HG03108 (cell line): ENCODE measurements at regions not wholly inside any gene's neighbourhood (a gene's known extent, or its start where the extent isn't known, plus 50 kb on each side); places are given as distances from the start of the nearest gene placed in this dataset.

Source experiments
- ATAC-seq: cut with Tn5 transposase; IDR thresholded peaks from one replicate; pipeline ENCODE4 v1.9.1; 2021; ENCODE audit warnings: moderate library complexity; ENCODE audit not compliant: unreplicated experiment

DNA sequence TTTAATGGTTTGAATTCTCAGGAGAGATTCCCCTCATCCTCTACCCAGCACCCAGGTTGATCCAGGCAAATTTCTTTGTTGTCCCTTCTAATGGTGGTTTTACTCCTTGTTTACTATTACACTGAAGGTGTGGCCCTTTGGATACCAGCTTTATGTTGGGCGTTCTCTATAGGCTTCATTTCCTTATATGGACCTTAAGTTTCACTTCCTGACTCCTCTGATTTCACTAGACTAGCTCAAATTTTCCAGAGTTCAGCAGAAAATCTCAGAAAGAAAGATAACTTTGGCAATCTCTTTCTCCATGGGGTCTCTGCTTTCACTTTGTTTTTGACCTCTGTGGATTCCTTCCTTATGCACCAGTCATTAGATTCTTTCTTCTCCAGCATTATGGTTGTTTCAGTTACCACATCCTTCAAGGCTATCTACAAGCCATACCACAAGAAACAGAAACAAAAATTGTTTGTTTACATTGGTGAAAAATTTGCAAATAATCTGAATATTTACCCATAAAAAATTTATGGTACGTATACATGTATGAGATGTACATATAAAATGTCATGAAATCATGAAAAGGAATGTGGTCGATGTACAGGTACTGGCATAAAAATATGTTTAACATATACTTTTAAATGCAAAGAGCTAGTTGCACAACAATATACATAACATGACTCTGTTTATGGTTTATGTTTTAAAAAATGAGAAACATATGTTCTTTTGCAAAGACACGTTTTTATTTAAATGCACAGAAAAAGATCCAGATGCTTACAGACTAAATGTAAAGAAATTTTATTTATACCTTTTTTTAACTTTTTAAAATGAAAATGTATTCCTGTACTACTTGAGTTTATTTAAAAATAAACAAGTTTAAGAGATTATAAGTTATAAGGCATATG, 212.6 kb downstream of the LACC1 start:
- ATAC-seq: no peak

DNA sequence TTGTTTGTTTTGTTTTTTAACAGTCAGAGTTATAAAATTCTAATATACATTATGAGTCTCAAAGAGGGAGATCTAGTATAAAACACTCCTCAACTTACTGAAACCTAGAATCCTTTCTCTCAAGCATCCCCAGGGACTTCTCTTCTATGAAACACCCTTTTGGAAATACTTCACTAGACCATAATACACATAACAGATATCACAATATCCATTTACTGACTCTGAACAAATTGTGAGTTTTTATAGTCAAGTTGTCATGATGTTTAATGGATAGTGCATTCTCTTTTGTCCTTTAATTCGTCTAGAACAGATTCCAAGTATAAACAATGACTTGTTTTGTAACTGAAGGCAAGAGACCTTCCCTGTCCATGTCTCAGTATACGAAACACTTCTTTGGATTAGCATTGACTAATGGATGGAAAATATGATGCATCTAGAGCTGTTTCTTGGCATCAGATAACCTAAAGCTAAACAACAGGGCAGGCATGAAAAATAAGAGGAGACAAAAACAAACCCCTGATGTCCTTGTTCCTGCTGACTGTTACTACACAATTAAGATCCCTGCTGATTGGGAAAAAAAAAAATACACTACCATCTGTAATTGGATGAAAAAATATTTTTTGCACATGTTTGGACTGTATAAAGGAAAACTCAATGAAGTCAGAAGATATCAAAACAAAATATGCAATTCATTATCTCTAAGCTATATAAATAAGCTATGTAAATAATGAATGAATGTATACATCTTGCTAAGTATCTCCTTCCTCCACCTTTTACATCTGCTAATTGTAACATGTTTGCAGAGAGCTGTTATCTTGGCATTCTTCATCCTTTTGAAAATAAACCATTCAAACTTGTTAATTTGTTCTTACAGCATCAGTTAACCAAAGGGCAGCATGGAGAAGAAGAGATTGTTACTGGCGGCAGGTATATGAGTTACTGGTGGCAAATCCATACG, 214.2 kb downstream of the LACC1 start:
- ATAC-seq: no peak

GRCh38 chr13:44096901-44097300, 217.2 kb downstream of the LACC1 start:
- ATAC-seq: no peak

GRCh38 chr13:44098559-44098958, 218.9 kb downstream of the LACC1 start:
- ATAC-seq: no peak

- no peak for ATAC-seq
These were observed 221.8 kb downstream of the LACC1 start for GRCh38 chr13:44101347-44102083.

DNA sequence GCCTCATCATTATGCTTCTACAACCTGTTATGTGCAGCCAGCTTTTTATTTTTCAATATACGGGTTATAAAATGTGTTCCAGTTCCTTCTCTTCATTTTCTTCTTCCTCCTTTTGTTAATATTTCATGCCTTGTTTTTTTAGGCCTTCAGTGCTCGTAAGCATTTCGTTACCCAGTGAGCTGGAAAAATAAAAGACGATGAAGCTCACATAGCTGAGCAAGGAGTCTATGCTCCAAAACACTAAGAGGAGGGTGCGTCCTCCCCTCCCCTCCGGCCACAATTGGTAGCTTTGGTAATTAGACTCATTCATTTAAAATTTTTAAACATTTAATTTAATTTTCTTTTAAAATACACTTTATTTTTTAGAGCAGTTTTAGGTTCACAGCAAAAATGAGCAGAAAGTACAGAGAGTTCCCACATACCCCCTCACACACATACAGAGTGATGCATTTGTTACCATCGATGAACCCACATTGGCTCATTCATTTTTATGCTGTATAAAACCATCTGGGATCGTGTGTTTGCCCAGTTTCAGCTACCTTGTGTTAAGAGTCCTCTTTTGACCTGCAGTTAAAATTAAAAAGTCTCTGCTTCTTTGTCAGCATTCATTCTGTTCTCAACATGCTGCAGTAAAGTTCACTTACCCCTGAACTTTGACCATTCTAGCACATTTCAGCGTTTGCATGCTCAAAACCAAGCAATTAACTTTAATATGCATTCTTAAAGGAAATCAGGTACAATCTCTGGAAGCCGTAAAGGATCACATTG, 223.9 kb downstream of the LACC1 start:
- ATAC-seq: no peak

GRCh38 chr13:44104197-44104490, 224.4 kb downstream of the LACC1 start:
- ATAC-seq: no peak

GRCh38 chr13:44104969-44105368, 225.3 kb downstream of the LACC1 start:
- ATAC-seq: no peak

DNA sequence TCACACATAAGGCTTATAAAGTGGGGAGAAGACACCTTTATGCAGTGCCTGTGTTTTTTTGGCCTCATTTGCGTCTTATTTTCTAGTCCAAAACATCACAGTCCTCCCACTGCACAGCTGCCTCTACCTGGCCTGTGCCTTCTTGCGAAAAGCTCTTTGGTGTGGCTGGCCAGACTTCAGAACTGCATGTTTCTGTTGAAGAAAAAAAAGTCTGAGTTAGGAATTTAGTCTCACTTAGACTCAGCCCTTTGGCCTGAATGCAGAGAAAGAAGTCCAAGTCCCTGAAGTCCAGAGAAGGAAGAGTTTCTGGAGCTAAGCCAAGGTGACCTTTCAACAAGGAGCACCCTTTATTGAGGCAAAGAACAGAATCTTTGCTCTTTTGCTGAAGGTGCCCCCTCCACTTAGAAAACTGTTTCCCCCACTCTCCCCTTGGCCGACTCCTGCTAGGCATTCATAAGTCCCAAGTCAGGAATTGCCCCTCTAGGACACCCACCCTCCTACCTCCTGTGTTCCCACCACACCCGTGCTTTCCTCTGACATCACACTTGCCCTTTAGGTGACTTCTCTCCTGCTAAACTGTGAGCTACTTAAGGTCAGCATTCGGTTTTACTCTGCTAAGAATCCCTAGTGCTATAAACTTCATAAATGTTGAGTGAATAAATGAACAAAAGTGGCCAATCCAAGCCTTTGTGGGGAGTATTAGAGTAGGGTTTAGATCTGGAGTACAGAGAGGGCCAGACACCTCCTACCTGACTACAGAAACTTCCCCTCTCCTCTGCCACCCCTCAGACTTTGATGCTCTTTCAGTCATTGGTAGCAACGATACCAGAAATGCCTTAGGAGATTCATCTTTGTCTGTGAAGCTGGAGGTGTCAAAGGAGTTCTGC, 226.8 kb downstream of the LACC1 start:
- no peak for ATAC-seq

DNA sequence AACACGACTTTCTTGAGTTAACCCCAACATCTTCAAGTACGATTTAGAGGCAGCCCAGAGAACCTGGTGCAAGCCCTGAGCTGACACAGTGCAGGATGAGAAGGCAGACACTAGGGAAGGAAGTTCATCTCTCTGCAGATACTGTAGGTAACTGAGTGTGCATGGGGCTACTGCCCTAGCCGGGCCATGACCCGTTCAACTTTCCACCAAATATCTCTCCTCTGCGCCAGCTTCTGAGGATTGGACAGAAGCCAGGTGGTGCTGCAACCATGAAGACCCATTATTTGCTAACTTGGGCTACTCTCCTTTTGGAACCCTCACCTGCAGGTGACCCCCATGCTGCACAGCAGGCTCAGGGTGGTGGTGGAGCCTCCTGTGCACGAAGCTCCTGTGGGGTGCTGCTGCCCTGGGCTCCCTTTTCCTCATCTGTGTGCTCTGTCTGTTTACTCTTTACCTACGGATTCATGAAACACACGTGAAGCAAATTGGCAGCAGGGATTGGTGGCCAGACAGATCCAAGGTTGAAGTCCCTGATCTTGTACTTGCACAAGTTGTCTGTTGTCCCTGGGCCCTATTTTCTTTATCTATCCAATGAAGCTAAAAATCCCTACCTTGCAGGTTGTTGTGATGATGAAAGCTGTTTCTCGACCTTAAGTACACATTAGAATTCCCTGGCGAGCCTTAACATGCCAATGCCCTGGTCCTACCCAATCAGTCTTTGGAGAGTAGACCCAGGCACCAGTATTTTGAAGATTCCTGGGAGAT, 227.8 kb downstream of the LACC1 start:
- no peak for ATAC-seq

GRCh38 chr13:44108331-44108858, 228.7 kb downstream of the LACC1 start:
- no peak for ATAC-seq

- ATAC-seq: no peak
These were observed 230.5 kb downstream of the LACC1 start for GRCh38 chr13:44110091-44110621.

DNA sequence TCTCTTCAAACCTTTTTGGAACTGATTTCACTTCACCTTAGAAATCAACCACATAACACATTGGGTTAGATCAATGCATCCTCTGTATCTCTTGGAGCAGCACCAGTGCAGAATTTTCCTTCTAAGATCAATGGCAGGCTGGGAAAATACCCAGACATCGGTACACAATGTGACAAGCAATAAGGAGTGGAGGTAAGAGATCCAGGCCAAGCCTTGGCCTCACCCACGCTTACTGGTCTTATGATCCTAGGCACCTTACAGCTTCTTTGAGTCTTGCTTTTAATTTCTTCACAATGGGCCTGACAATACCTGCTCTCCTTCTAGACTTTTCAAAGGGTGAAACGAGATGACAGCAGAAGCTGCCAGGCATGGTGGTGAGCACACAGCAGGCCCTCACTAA, 232.0 kb downstream of the LACC1 start:
- ATAC-seq: no peak

GRCh38 chr13:44112700-44113329, 233.1 kb downstream of the LACC1 start:
- no peak for ATAC-seq

DNA sequence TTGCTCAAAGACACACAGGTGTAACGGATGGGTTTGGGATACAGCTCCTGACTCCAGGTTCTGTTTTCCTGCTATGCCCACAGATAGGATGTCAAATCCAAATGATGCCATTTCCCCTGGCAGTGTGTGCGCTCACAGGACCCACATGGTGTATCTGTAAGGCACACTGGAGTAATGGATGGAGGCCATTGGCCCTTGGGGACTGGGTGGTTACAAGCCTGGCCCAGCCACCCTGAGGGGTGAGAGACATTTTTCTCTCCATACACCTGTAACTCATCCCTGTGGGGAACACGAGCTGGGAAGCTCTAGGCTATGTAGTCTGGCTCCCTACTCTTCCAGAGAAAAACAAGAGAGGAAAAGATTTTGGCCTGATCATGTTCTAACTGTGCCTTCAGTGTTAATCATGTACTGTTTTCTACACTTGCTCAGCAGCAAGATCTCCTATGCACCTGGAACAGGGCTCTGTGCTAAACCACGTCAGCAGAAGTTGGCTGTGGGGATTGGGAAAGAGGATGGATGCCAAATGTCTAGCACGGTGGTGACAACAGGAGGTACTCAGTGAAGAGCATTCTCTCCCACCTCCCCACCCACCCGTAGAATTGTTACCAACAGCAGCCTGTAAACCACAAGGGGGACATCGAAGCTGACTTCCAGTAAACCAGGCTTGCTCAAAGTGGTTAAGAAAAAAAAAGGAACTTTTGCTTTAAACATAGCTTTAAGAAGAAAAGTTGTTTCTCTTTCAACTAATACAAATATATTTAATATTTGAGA, 237.0 kb downstream of the LACC1 start:
- ATAC-seq: no peak

DNA sequence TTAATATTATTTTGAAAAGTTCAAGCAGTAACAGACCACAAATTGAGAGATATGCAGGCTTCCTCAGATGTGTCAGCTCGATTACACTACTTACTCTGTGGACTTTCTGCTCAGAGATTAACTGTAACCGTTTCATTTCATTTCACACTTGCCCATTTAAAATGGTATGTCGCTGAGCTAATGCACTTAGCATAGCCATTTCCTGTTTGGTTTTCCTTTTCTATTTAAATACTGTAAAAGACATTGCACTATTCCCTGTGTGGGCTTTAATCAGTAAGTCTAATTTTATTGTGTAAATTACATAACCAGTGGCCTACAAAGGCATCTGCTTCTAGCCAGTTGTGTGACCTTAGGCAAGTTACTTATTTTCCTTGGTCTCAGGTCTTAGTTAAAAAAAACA, 237.6 kb downstream of the LACC1 start:
- no peak for ATAC-seq

GRCh38 chr13:44117816-44118215, 238.1 kb downstream of the LACC1 start:
- no peak for ATAC-seq
